SK-N-SH (cell line): ENCODE measurements at regions not wholly inside any gene's neighbourhood (a gene's known extent, or its start where the extent isn't known, plus 50 kb on each side); places are given as distances from the start of the nearest gene placed in this dataset.
"Not testable (repeated sequence)": the region's sequence is repeated elsewhere in the genome, so short reads cannot be mapped to it uniquely, and the experiment has no call there.

Experiments used
- CTCF ChIA-PET: fragments of 300-600, 350-600 bp; formaldehyde crosslinking; extraction: SDS; loops from one replicate; lab custom pipeline; 2021; lab: Yijun Ruan, JAX
- POLR2A ChIA-PET: fragments of 350-600 bp; sonication (Branson Sonifier 250); formaldehyde crosslinking; extraction: SDS; loops from one replicate; lab custom pipeline; 2020; ENCODE audit warnings: antibody characterized with exemption, inconsistent platforms; lab: Yijun Ruan, JAX
- DNase-seq: peaks from one replicate; pipeline ENCODE4 v3.0.0; 2012
- H2AFZ ChIP-seq: fragments of 200-600 bp; sonication (generic); 2 replicates; pipeline ENCODE4 v1.8.1; 2016; ENCODE audit warnings: antibody characterized with exemption, mild to moderate bottlenecking, low read depth
- H3F3A ChIP-seq: fragments of 200-600 bp; sonication (generic); replicated peaks from 2 replicates; pipeline ENCODE3; 2016; ENCODE audit warnings: antibody characterized with exemption, mild to moderate bottlenecking; ENCODE audit not compliant: insufficient read depth
- H3K27ac ChIP-seq, 2 experiments: fragments of 200-500 bp in 1 of 2; fragments of 200-600 bp in 1 of 2; sonication (Bioruptor generic) in 1 of 2; sonication (generic), shearing (Covaris generic) in 1 of 2; 2 replicates each; pipeline versions ENCODE4 v1.5.1 to v1.6.1; 2014 to 2016; ENCODE audit warnings: low read depth in 2 of 2, inconsistent platforms in 1 of 2, low read length in 1 of 2, mild to moderate bottlenecking in 1 of 2, mixed read lengths in 1 of 2
- H3K27me3 ChIP-seq: fragments of 200-600 bp; sonication (generic), shearing (Covaris generic); 2 replicates; pipeline ENCODE4 v1.6.1; 2016; ENCODE audit warnings: mixed run types; ENCODE audit not compliant: insufficient read depth
- H3K36me3 ChIP-seq, 2 experiments: fragments of 200-500 bp in 1 of 2; fragments of 200-600 bp in 1 of 2; sonication (Bioruptor generic) in 1 of 2; sonication (generic) in 1 of 2; replicated peaks in 1 of 2; 2 replicates each; pipeline versions ENCODE3 to v1.5.1; 2014 to 2016; ENCODE audit warnings: low read length in 1 of 2, mild to moderate bottlenecking in 1 of 2; ENCODE audit not compliant: insufficient read depth in 2 of 2, control insufficient read depth in 1 of 2
- H3K4me1 ChIP-seq, 2 experiments: fragments of 200-500 bp in 1 of 2; fragments of 200-600 bp in 1 of 2; sonication (Bioruptor generic) in 1 of 2; sonication (generic), shearing (Covaris generic) in 1 of 2; 2 replicates each; pipeline versions ENCODE4 v1.5.1 to v1.6.1; 2014 to 2016; ENCODE audit warnings: low read depth in 1 of 2, low read length in 1 of 2, mixed run types in 1 of 2; ENCODE audit not compliant: insufficient read depth in 2 of 2, control insufficient read depth in 1 of 2
- H3K4me2 ChIP-seq: fragments of 200-600 bp; sonication (generic), shearing (Covaris generic); 2 replicates; pipeline ENCODE4 v1.6.1; 2017; ENCODE audit warnings: mixed run types
- H3K4me3 ChIP-seq, 2 experiments: fragments of 200-500 bp in 1 of 2; fragments of 200-600 bp in 1 of 2; sonication (Bioruptor generic) in 1 of 2; sonication (generic), shearing (Covaris generic) in 1 of 2; 2 replicates each; pipeline versions ENCODE4 v1.5.1 to v1.8.1; 2014 to 2016; ENCODE audit warnings: low read depth in 2 of 2, inconsistent platforms in 1 of 2, low read length in 1 of 2, mild to moderate bottlenecking in 1 of 2, mixed read lengths in 1 of 2, moderate library complexity in 1 of 2
- H3K79me2 ChIP-seq: fragments of 200-600 bp; sonication (generic); 2 replicates; pipeline ENCODE4 v1.8.1; 2017; ENCODE audit warnings: mild to moderate bottlenecking; ENCODE audit not compliant: insufficient read depth
- H3K9ac ChIP-seq: fragments of 200-600 bp; sonication (generic); 2 replicates; pipeline ENCODE4 v1.6.1; 2017; ENCODE audit warnings: mixed run types
- H3K9me2 ChIP-seq: fragments of 200-600 bp; sonication (generic); 2 replicates; pipeline ENCODE4 v1.6.1; 2017; ENCODE audit warnings: mixed run types
- H3K9me3 ChIP-seq: fragments of 200-600 bp; sonication (generic); 2 replicates; pipeline ENCODE4 v1.6.1; 2017; ENCODE audit warnings: mixed run types, mild to moderate bottlenecking, moderate library complexity
- H4K20me1 ChIP-seq: fragments of 200-600 bp; sonication (generic); 2 replicates; pipeline ENCODE4 v1.6.1; 2017; ENCODE audit warnings: mild to moderate bottlenecking, mixed run types; ENCODE audit not compliant: insufficient read depth
- CHD2 ChIP-seq: fragments of 150-350 bp; IDR thresholded peaks from 2 replicates; pipeline ENCODE4 v1.6.1; 2018; ENCODE audit warnings: low read length; ENCODE audit not compliant: partially characterized antibody
- MXI1 ChIP-seq: IDR thresholded peaks from 2 replicates; pipeline ENCODE4 v1.6.1; 2012; ENCODE audit warnings: mild to moderate bottlenecking, low read depth, low read length, improper control_type of control experiment
- NFIC ChIP-seq: IDR thresholded peaks from 2 replicates; pipeline ENCODE4 v1.4.0; 2012; ENCODE audit warnings: borderline replicate concordance
- TCF12 ChIP-seq: IDR thresholded peaks from 2 replicates; pipeline ENCODE4 v1.4.0; 2012
- TEAD4 ChIP-seq: IDR thresholded peaks from 2 replicates; pipeline ENCODE4 v1.4.0; 2012; ENCODE audit warnings: mild to moderate bottlenecking, borderline replicate concordance; ENCODE audit not compliant: insufficient read depth
- USF1 ChIP-seq: IDR thresholded peaks from 2 replicates; pipeline ENCODE4 v1.4.0; 2012; ENCODE audit warnings: low read depth, borderline replicate concordance
- WGBS: methylation state at CpG from one replicate; pipeline ENCODE4 v1.1.6; 2017; ENCODE audit warnings: low lambda C conversion rate; 5-methylcytosine and 5-hydroxymethylcytosine counted together
- TF ChIP-seq, protein P1 (sequence below): IDR thresholded peaks from 2 replicates; pipeline ENCODE4 v1.4.0; 2012; ENCODE audit warnings: low read depth

DNA sequence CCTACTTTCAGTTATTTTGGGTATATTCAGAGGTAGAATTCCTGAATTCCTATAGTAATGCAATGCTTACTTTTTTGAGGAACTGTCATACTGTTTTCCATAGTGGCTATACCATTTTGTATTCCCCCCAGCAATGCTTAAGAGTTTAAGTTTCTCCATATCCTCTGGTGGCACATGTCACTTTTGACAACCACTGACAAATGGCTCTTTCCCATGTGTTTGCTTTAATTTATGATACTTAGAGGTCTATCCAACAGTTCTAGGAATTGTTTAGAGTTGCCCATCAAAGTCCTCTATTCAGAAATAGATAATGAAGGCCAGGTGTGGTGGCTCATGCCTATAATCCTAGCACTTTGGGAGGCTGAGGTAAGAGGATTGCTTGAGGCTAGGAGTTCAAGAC lies 128.9 kb upstream of the CFAP20DC start:
- no peak for TF ChIP-seq CHD2
- TF ChIP-seq MXI1, result no peak
- TF ChIP-seq TEAD4, result no peak
- TF ChIP-seq NFIC, result no peak
- TF ChIP-seq, all 33 proteins: peak for 0
- Histone ChIP-seq H3K4me2 (no peak overlapping the region), H3K36me3 (no peaks in the 10 kb centered on the region), H3K9me2 (no peaks in the 10 kb centered on the region), H2AFZ (no peak overlapping the region), H3K9ac (no peak overlapping the region), H3K79me2 (no peaks in the 10 kb centered on the region), H3K4me3 (no peak overlapping the region), H3K9me3 (no peaks in the 10 kb centered on the region), H3K4me1 (no peaks in the 10 kb centered on the region), H3K27me3 (no peaks in the 10 kb centered on the region), H4K20me1 (no peaks in the 10 kb centered on the region), H3K27ac (no peak overlapping the region), H3F3A (no peaks in the 10 kb centered on the region)
- CTCF ChIA-PET, result no interaction called here
- POLR2A ChIA-PET, result no interaction called here
- no peak for DNase-seq

DNA sequence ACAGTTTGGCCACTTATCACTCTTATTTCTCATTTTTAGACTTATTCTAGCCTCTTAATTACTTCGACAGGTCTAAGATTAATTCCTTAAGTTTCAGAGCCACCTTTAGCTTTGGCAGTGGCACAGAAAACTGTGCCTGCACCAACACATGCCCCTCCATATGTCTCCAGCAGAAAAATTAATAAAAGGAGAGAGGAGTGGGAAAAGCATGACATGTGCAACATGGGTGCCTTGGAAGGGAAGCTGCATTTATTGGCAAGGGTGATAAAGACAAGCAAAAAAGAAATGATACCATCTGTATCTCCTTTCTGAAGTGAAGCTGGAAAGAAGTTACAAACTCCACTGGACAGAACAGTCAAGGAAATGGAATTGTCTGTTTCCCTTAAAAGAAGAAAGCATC lies 121.7 kb upstream of the CFAP20DC start:
- H3K36me3 ChIP-seq, result no peaks in the 10 kb centered on the region
- ChIA-PET CTCF (interaction anchor here (1.5 kb wide), 1 partner anchor 347 kb away, joined by 5 read pairs; no protein-coding TSS in a partner anchor), POLR2A (no interaction called here)
- no peak overlapping the region for H3K27ac ChIP-seq
- TF ChIP-seq, protein P1, sequence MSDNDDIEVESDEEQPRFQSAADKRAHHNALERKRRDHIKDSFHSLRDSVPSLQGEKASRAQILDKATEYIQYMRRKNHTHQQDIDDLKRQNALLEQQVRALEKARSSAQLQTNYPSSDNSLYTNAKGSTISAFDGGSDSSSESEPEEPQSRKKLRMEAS, result no peak
- TF ChIP-seq TCF12, result no peak
- no peak for TF ChIP-seq USF1
- TF ChIP-seq NFIC, result no peak
- H2AFZ ChIP-seq, result no peak overlapping the region
- no peaks in the 10 kb centered on the region for H3F3A ChIP-seq
- no peak overlapping the region for H3K4me2 ChIP-seq
- H3K4me1 ChIP-seq, result no peaks in the 10 kb centered on the region
- no peaks in the 10 kb centered on the region for H3K79me2 ChIP-seq
- no peaks in the 10 kb centered on the region for H4K20me1 ChIP-seq
- no peak overlapping the region for H3K9ac ChIP-seq
- no peak for DNase-seq
- no peak overlapping the region for H3K4me3 ChIP-seq
- H3K27me3 ChIP-seq, result no peaks in the 10 kb centered on the region
- H3K9me3 ChIP-seq, result no peaks in the 10 kb centered on the region
- 52% methylated on average over 1 of the region's 1 CpG for WGBS
- H3K9me2 ChIP-seq, result no peaks in the 10 kb centered on the region

DNA sequence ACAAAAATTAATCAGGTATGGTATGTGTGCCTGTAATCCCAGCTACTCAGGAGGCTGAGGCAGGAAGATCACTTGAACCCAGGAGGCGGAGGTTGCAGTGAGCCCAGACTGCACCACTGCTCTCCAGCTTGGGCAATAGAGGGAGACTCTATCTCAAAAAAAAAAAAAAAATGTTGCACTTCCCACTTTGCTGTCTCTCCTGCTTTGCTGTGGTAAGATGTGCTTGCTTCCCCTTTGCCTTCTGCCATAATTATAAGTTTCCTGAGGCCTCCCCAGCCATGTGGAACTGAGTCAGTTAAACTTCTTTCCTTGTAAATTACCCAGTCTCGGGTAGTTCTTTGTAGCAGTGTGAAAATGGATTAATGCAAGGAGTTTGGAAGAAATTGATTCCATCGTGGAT lies 120.3 kb upstream of the CFAP20DC start:
- H3F3A ChIP-seq, H3K27ac ChIP-seq, H3K9me3 ChIP-seq, DNase-seq, CTCF ChIA-PET, H4K20me1 ChIP-seq, H3K9ac ChIP-seq, H3K36me3 ChIP-seq, POLR2A ChIA-PET, H3K4me1 ChIP-seq, H3K79me2 ChIP-seq, H2AFZ ChIP-seq, H3K27me3 ChIP-seq, H3K9me2 ChIP-seq, H3K4me2 ChIP-seq, H3K4me3 ChIP-seq: not testable (repeated sequence)
- 51% methylated on average over 3 of the region's 3 CpGs for WGBS
